HG02870 (cell line): ENCODE measurements at regions not wholly inside any gene's neighbourhood (a gene's known extent, or its start where the extent isn't known, plus 50 kb on each side); places are given as distances from the start of the nearest gene placed in this dataset.

ENCODE experiments used
- ATAC-seq: cut with Tn5 transposase; IDR thresholded peaks from one replicate; pipeline ENCODE4 v1.9.1; 2021; ENCODE audit warnings: mild to moderate bottlenecking, moderate library complexity; ENCODE audit not compliant: unreplicated experiment

GRCh38 chr2:74735009-74735408 is 81.0 kb downstream of the SEMA4F start:
- ATAC-seq = no peak

DNA sequence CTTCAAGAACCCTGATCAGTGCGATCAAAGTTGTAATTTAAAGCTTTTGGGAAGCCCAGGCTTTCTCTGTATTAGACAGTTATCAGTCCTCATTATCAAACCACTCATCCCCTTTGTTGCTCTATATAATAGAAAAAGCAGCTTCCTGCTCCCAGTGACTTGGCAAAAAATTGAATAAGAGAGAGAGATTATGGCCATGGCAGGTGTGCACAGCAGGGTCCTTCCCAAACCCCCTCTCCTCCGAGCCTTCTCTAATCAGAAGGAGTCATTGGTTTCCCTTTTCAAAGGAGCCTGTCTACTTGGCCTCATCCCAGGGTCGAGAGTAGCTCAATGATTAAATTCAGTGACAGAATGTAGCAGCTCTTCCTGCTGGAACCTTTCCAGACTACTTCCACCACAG is 81.5 kb downstream of the SEMA4F start:
- no peak for ATAC-seq

DNA sequence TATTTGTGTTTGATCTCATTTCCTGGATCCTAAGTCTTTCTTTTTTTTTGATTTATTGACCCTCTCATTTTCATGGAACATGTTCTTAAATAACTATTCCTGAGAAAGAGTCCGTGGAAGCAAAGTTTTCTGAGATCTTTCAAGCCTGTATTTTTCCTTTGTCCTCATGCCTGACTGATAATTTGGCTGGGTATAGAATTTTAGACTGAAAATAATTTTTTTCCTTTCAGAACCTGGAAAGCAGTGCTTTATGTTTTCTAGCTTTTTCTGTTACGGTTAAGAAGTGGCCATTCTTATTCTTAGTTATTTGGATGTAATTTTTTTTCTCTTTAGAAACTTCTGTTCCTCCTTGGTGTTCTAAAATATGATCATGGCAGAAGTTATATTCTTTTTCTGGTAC is 82.5 kb downstream of the SEMA4F start:
- no peak for ATAC-seq

DNA sequence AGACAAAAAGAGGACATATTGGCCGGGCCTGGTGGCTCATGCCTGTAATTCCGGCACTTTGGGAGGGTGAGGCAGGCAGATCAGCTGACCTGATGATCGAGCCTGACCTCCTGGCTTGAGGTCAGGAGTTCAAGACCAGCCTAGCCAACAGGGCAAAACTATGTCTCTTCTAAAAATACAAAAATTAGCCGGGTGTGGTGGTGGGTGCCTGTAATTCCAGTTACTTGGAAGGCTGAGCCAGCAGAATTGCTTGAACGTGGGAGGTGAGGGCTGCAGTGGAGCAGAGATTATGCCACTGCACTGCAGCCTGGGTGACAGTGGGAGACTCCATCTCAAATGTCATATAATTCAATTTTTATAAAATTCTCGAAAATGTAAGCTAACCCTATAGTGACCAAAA is 84.5 kb downstream of the SEMA4F start:
- ATAC-seq = no peak

DNA sequence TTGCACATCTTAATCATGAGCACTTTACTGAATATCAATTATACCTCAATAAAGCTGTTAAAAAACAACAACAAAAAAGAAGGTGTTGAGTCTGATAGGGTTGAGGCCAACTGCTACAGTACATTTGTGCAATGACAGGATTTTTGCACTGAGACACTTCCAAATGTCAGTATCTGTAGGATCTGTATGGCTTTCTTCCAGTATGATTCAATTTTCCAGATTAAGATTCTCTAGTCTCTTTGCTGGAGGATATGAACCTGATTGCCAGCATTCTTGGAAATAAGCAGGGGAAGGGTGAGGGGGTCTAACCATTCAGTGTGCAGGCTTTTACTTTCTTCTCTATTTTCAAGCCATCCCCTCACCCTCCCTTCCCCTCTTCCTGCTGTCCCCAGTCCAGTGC is 85.1 kb downstream of the SEMA4F start:
- ATAC-seq = no peak

- no peak for ATAC-seq
These were observed 85.7 kb downstream of the SEMA4F start for GRCh38 chr2:74739733-74740241.

DNA sequence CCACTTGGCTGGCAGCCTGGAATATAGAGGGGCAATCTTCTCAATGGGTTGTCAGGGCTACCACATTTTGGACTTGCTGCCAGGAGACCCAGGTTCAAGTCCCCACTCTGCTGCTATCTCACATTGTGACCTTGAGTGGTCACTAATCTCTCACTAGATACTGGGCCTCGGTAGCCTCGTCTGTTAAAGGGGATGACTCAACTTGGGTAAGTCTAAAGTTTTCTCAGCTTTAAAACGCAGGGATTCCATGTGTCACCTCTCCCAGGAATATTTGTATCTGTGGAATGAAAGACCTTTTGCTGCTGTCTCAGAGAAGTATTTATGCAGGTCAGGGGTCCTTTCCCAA is 86.3 kb downstream of the SEMA4F start:
- ATAC-seq = no peak

DNA sequence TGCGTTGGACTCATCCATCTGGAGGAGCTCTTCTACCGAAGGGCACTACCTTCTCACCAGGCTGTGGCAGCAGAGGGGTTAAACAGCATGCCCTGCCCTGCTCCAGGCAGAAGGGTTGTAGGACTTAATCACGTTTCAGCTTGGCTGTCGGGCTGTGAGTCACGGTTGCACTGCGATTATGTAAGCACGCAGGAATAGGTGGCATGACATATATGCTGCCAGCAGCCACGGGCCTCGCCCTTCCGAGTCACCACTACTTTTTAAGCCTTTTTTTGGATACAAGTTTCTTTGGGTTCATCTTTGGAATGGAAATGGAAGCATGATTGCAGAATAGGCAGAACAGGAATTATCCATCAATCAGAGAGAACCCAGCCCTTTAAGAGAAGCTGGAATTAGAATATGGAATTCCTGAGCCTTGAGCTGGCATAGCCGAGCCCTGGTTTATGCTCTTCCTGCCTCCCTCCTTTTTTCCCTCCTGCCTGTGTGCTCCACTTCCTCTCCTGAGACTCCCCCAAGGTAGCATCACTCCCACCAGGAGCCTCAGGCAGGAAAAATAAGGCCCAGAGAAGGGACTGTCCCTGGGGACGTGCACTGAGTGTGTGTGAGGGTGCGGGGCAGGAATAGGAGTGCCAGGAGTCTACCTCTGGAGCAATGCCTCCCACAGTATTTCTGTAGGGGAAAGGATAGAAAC is 86.8 kb downstream of the SEMA4F start:
- no peak for ATAC-seq

DNA sequence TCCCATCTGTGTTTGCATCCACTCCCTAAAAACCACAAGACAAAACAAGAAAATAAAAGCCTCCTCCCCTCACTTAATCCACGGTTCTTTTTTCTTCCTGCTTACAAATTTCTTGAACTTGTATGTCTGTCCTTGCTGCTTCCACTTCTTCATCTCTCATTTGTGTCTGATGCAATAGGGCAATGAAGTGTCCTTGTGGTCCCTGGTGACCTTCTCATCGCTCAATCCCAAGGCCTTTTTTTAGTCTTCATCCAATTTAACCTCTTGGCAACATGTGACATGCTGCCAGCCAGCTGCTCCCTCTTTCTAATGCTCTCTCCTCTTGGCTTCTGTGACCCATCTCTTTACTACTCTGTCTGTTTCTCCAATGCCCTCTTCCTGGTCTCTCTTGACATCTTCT is 87.6 kb downstream of the SEMA4F start:
- no peak for ATAC-seq

GRCh38 chr2:74742471-74742870 is 88.4 kb downstream of the SEMA4F start:
- ATAC-seq = no peak

DNA sequence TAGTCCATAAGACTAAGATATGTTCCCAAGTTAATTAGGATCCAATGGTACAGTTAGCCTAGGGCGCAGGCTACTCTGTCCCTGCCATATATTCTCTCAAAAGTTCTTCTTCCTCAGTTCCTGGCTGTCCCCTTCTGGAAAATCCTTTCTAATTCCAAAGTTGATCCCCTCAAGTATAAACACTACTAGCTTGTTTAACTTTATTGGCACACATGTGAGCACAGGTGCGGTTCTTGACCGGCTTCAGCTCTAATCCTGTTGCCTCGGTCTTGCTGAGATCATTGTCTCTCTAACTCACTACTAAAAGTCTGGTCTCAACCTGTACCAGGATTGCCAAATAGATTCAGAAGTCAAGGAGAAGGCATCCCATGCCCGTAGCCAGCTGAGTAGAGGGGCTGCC is 89.0 kb downstream of the SEMA4F start:
- ATAC-seq = no peak

DNA sequence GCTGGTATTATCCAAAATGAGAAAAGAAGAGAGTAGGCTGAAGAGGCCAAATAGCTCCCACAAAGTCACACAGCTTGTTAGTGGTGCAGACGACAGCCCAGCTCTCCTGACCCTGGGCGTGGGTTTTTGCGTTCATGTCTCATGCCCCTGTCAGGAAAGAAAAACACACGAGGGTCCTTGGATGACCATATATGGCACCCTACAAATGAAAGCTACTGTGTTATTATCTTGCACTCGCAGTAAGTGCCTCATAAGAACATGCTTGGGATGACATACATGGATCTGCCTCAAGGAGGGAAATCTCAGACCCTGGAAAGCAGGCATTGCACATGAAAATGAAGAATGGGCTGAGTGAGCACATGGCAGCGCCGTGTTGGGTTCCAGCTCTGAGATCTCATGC is 89.7 kb downstream of the SEMA4F start:
- no peak for ATAC-seq

DNA sequence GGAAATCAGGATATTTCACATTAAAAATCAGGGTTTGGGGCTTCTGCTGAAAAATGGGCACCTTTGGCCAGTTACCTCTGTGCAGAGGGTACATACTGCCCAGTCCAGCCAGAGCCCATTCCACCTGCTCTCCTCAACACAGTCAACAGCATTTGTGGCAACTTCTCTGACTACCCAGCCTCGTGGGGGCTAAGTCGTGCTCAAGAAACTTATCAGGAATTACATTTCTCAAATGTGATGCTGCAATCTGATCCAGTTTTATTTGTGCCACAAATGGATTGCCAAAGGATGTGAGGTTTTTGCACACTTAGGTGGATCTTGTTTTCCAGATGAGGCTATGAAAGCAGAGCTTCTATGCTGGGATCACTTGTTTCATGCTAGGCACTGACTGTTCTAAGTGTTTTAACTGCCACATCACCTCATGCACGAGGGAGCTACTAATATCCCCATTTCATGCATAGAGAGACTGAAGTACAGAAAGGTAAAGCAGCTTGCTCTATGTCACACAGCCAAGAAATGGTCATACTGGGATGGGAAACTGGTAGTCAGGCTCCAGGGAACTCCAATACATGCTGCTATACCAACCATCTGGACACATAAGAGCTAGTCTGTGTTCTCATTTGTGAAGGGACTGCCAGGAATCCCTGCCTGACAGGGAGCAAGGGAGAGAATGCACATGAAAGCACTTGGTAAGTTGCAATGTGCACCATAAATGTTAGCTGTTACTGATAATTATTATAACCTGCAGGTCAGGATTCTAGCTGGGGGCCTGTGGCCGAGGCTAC is 89.0 kb upstream of the HK2 start:
- ATAC-seq = no peak

GRCh38 chr2:74745766-74746165 is 88.2 kb upstream of the HK2 start:
- no peak for ATAC-seq

- no peak for ATAC-seq
These were observed 87.4 kb upstream of the HK2 start for GRCh38 chr2:74746480-74746879.

DNA sequence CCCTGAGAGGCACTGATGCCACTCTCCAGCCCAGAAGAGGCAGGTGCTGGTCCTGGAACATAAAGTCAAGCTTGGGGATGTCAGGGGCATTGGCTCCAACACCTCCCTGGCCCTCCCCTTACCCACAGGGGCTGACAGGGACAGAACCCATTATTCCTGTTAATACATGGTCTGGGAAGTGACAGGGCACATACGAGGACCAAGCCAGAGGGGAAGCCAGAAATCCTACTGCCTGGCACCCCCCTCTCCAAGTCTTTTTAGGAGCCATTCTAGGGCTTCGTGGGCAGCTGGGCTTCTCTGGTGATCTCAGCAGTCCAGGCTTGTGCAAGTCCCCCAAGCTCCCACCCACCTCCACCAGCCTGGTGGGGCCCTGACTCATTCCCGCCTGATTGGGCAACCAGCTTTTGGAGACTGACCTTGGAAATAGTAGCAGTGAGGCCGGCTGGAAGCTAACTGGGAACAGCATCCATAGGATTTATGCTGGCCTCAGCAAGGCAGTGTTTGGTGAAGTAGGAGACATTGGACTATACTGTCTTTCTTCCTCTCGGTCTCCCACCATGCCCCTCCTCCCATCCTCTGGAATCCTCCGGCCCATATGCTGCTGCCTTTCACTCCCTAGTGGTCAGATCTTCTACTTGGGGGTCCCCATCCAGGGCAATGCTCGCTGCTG is 86.4 kb upstream of the HK2 start:
- no peak for ATAC-seq

- no peak for ATAC-seq
These were observed 85.3 kb upstream of the HK2 start for GRCh38 chr2:74748665-74749064.

- no peak for ATAC-seq
These were observed 84.5 kb upstream of the HK2 start for GRCh38 chr2:74749432-74749831.

GRCh38 chr2:74751981-74752851 is 81.7 kb upstream of the HK2 start:
- no peak for ATAC-seq

DNA sequence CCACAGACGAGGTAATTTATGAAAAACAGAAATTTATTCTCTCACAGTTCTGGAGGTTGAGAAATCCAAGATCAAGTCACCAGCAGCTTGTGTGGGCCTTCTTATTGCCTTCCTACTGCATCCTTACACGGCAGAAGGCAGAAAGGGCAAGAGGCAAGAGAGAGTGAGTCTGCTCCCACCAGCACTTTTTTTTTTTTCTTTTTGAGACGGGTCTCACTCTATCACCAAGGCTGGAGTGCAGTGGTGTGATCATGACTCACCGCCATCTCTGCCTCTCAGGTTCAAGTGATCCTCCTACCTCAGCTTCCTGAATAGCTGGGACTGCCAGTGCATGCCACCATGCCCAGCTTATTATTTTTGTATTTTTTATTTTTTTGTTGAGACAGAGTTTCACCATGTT is 78.5 kb upstream of the HK2 start:
- ATAC-seq = no peak

- ATAC-seq = no peak
These were observed 77.5 kb upstream of the HK2 start for GRCh38 chr2:74756356-74756890.
